PC-3 (cell line): ENCODE measurements at regions not wholly inside any gene's neighbourhood (a gene's known extent, or its start where the extent isn't known, plus 50 kb on each side); places are given as distances from the start of the nearest gene placed in this dataset.

ENCODE experiments used
- ATAC-seq: fragments of 200-7000 bp; cut with Tn5 transposase; 2 replicates; pipeline ENCODE4 v1.9.1; 2020; ENCODE audit warnings: mild to moderate bottlenecking, moderate library complexity
- BruUV-seq: library from RNA; stranded (reverse); fragments of 400-500 nt; replicated peaks from 2 replicates; lab custom pipeline; 2021; lab: Mats Ljungman, UMichigan
- CTCF ChIA-PET: fragments of 300-600 bp; sonication (Branson Sonifier 250); formaldehyde crosslinking; loops from one replicate; lab custom pipeline; 2022; ENCODE audit warnings: antibody characterized with exemption; lab: Charles Lee
- POLR2A ChIA-PET: fragments of 300-600 bp; sonication (Branson Sonifier 250); formaldehyde crosslinking; loops from one replicate; lab custom pipeline; 2022; ENCODE audit warnings: antibody characterized with exemption; ENCODE audit not compliant: unreplicated experiment; lab: Charles Lee
- DNase-seq: peaks from one replicate; pipeline ENCODE4 v3.0.0-alpha.2; 2015
- H2AFZ ChIP-seq: fragments of 300-600 bp; sonication (generic); 2 replicates; pipeline ENCODE4 v1.6.0; 2016; ENCODE audit warnings: antibody characterized with exemption, low read length
- H3F3A ChIP-seq: fragments of 300-600 bp; sonication (generic); one replicate; pipeline ENCODE4 v1.6.0; 2017; ENCODE audit warnings: antibody characterized with exemption, low read length, control low read depth, mild to moderate bottlenecking; ENCODE audit not compliant: unreplicated experiment
- H3K27ac ChIP-seq: fragments of 300-600 bp; sonication (generic); 2 replicates; pipeline ENCODE4 v1.5.1; 2016; ENCODE audit warnings: mild to moderate bottlenecking, low read length
- H3K27me3 ChIP-seq: fragments of 300-600 bp; sonication (generic); 2 replicates; pipeline ENCODE4 v1.6.1; 2016; ENCODE audit warnings: low read length, mixed read lengths
- H3K36me3 ChIP-seq: fragments of 300-600 bp; sonication (generic); 2 replicates; pipeline ENCODE4 v1.6.1; 2016; ENCODE audit warnings: low read depth, mixed run types, low read length, mixed read lengths
- H3K4me1 ChIP-seq: fragments of 300-600 bp; sonication (generic); 2 replicates; pipeline ENCODE4 v1.5.1; 2016; ENCODE audit warnings: low read length; ENCODE audit not compliant: insufficient read depth
- H3K4me2 ChIP-seq: fragments of 300-600 bp; sonication (generic); 2 replicates; pipeline ENCODE4 v1.6.0; 2016; ENCODE audit warnings: low read length
- H3K4me3 ChIP-seq: fragments of 300-600 bp; sonication (generic); 2 replicates; pipeline ENCODE4 v1.5.1; 2016; ENCODE audit warnings: mild to moderate bottlenecking, low read length, mixed read lengths
- H3K79me2 ChIP-seq: fragments of 300-600 bp; sonication (generic); 2 replicates; pipeline ENCODE4 v1.6.1; 2017; ENCODE audit warnings: low read length, mixed read lengths
- H3K9ac ChIP-seq: fragments of 300-600 bp; sonication (generic); 2 replicates; pipeline ENCODE4 v1.6.0; 2016; ENCODE audit warnings: mild to moderate bottlenecking, low read length
- H3K9me2 ChIP-seq: fragments of 300-600 bp; sonication (generic); replicated peaks from 2 replicates; pipeline ENCODE4 v1.6.1; 2016; ENCODE audit warnings: mixed run types, low read length, mixed read lengths
- H3K9me3 ChIP-seq: fragments of 300-600 bp; sonication (generic); 2 replicates; pipeline ENCODE4 v1.6.1; 2016; ENCODE audit warnings: low read length, mixed read lengths
- H4K20me1 ChIP-seq: fragments of 300-600 bp; sonication (generic); 2 replicates; pipeline ENCODE4 v1.6.1; 2016; ENCODE audit warnings: low read length, mixed read lengths
- EZH2 ChIP-seq: fragments of 300-600 bp; sonication (generic); IDR thresholded peaks from one replicate; pipeline ENCODE4 v1.6.1; 2017; ENCODE audit warnings: antibody characterized with exemption, mild to moderate bottlenecking, low read length; ENCODE audit not compliant: unreplicated experiment
- EZH2phosphoT487 ChIP-seq: fragments of 300-600 bp; sonication (generic); IDR thresholded peaks from 2 replicates; pipeline ENCODE4 v1.6.1; 2018; ENCODE audit warnings: mild to moderate bottlenecking, antibody characterized with exemption, low read length, borderline replicate concordance
- intact Hi-C: fragments of 100-400 bp; cut with micrococcal nuclease; formaldehyde crosslinking; loops from 2 replicates; pipeline ENCODE4 v1.9.0; 2023
- TF ChIP-seq, protein P1 (sequence below): fragments of 300-600 bp; sonication (generic); conservative IDR thresholded peaks from 2 replicates; pipeline ENCODE4 v1.5.1; 2017; ENCODE audit warnings: antibody characterized with exemption, low read depth, mild to moderate bottlenecking, low read length

DNA sequence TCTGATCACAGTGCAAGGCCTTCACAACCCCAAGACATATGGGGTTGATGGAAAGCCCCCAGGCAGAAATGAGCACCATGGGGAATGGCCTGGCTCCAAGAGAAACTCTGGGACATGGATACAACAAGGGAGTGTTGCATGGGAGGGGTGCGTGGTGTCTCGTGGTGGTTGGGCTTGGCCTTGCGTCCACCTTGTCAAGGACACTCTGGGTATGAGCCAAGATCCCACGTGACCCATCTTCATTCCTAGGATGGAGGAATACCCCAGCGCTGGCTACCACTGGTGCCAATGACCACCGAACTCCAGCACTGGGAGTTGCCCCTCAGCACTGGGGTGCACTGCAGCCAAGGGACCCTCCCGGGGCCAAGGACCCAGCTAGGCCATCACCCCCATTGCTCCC lies 267.5 kb upstream of the AGTR2 start:
- Histone ChIP-seq H3K36me3 (no peaks in the 10 kb centered on the region), H3K27ac (no peak overlapping the region), H3K79me2 (no peaks in the 10 kb centered on the region), H3K4me2 (no peak overlapping the region), H3F3A (no peaks in the 10 kb centered on the region), H3K4me3 (no peak overlapping the region), H3K4me1 (no peaks in the 10 kb centered on the region), H3K27me3 (no peaks in the 10 kb centered on the region), H3K9me3 (no peaks in the 10 kb centered on the region), H3K9me2 (no peaks in the 10 kb centered on the region), H4K20me1 (no peaks in the 10 kb centered on the region), H3K9ac (no peak overlapping the region), H2AFZ (no peak overlapping the region)
- intact Hi-C loops: no loop called here
- no peak for TF ChIP-seq EZH2
- DNase-seq (no peak), ATAC-seq (no peak)
- CTCF ChIA-PET: no interaction called here
- no TSS peak for BruUV-seq
- POLR2A ChIA-PET: no interaction called here

- Histone ChIP-seq H3F3A (no peaks in the 10 kb centered on the region), H3K4me3 (no peak overlapping the region), H3K27ac (no peak overlapping the region), H3K9ac (no peak overlapping the region), H3K79me2 (no peaks in the 10 kb centered on the region), H3K9me3 (no peaks in the 10 kb centered on the region), H3K36me3 (no peaks in the 10 kb centered on the region), H3K4me2 (no peak overlapping the region), H3K9me2 (no peaks in the 10 kb centered on the region), H2AFZ (no peak overlapping the region), H3K4me1 (no peaks in the 10 kb centered on the region), H4K20me1 (no peaks in the 10 kb centered on the region), H3K27me3 (no peaks in the 10 kb centered on the region)
- POLR2A ChIA-PET: no interaction called here
- CTCF ChIA-PET: no interaction called here
- BruUV-seq: no TSS peak
- no peak for ATAC-seq
- no peak for DNase-seq
- intact Hi-C loops: no loop called here
- TF ChIP-seq, protein P1, sequence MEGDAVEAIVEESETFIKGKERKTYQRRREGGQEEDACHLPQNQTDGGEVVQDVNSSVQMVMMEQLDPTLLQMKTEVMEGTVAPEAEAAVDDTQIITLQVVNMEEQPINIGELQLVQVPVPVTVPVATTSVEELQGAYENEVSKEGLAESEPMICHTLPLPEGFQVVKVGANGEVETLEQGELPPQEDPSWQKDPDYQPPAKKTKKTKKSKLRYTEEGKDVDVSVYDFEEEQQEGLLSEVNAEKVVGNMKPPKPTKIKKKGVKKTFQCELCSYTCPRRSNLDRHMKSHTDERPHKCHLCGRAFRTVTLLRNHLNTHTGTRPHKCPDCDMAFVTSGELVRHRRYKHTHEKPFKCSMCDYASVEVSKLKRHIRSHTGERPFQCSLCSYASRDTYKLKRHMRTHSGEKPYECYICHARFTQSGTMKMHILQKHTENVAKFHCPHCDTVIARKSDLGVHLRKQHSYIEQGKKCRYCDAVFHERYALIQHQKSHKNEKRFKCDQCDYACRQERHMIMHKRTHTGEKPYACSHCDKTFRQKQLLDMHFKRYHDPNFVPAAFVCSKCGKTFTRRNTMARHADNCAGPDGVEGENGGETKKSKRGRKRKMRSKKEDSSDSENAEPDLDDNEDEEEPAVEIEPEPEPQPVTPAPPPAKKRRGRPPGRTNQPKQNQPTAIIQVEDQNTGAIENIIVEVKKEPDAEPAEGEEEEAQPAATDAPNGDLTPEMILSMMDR: no peak
- TF ChIP-seq EZH2: no peak
- TF ChIP-seq EZH2phosphoT487: no peak
Observed at GRCh38 chrX:115906276-115906675, 264.3 kb upstream of the AGTR2 start.

GRCh38 chrX:115906881-115907280 lies 263.7 kb upstream of the AGTR2 start:
- H3K9me2 ChIP-seq: no peaks in the 10 kb centered on the region
- no TSS peak for BruUV-seq
- no peaks in the 10 kb centered on the region for H3K79me2 ChIP-seq
- TF ChIP-seq EZH2phosphoT487: no peak
- TF ChIP-seq, protein P1: no peak
- TF ChIP-seq EZH2: no peak
- no peaks in the 10 kb centered on the region for H3K9me3 ChIP-seq
- intact Hi-C loops: no loop called here
- no peaks in the 10 kb centered on the region for H3K36me3 ChIP-seq
- H3K4me1 ChIP-seq: no peaks in the 10 kb centered on the region
- H3F3A ChIP-seq: no peaks in the 10 kb centered on the region
- H3K27me3 ChIP-seq: no peaks in the 10 kb centered on the region
- H3K9ac ChIP-seq: no peak overlapping the region
- POLR2A ChIA-PET: no interaction called here
- DNase-seq (no peak), ATAC-seq (no peak)
- no peak overlapping the region for H3K4me3 ChIP-seq
- no peak overlapping the region for H3K27ac ChIP-seq
- no peaks in the 10 kb centered on the region for H4K20me1 ChIP-seq
- CTCF ChIA-PET: no interaction called here
- H3K4me2 ChIP-seq: no peak overlapping the region
- H2AFZ ChIP-seq: no peak overlapping the region
